ENCODE measurements at regions not wholly inside any gene's neighbourhood (a gene's known extent, or its start where the extent isn't known, plus 50 kb on each side); places are given as distances from the start of the nearest gene placed in this dataset.
"Not testable (repeated sequence)": the region's sequence is repeated elsewhere in the genome, so short reads cannot be mapped to it uniquely, and the experiment has no call there.

DNA sequence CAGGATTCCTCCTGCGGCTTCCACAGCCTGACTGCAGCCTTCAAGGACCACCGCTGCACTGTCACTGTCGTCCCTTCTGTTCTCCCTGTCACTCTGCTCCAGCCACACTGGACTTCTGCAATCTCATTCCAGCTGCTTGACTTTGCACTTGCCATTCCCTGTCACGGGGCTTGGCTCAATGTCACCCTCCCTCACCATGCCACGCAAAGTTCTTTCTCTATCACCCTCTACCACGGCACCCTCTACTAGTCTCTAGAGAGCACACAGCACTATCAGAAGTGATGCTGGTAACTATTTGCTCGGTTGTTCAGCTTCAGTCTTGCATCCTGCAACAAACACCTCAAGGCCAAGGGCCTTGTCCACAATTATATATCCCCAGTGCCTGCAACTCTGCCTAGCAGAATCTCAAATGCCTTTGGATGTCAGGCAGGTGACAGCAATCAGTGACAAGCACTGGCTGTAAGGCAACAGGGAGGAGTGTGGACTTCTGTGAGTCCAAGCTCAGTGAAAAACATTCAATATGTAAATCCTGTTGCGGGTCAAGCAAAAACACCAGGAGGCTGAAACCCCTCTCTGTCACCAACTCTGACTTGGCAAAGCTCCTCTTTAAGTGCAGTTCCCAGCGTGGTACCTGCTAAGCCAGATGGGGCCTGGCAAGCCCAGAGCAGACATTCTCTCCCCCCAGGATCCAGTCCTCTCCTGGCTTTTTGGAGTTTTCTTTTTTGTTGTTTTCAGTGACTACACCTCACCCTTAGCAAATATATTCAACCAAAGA lies 259.9 kb downstream of the FGFR2 start:
- no peak for DNase-seq

DNA sequence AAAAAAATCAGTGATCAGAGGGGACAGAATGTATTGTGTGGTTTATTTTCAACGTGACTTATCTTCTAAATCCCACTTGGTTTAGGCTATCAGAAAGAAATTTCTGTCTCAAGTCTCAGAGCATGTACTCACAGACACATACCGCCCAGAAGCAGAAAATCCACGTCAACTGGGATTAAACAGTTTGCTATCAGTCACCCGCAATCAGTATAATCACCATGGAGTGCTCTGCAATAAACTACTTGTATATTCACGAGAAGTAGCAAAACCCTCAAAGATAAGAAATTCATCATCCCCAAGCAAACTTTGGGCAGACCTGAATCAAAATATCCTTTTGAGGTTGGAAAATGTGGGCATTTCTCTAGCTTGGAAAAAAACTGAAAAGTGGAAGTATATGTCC lies 259.1 kb downstream of the FGFR2 start:
- no peak for DNase-seq

DNA sequence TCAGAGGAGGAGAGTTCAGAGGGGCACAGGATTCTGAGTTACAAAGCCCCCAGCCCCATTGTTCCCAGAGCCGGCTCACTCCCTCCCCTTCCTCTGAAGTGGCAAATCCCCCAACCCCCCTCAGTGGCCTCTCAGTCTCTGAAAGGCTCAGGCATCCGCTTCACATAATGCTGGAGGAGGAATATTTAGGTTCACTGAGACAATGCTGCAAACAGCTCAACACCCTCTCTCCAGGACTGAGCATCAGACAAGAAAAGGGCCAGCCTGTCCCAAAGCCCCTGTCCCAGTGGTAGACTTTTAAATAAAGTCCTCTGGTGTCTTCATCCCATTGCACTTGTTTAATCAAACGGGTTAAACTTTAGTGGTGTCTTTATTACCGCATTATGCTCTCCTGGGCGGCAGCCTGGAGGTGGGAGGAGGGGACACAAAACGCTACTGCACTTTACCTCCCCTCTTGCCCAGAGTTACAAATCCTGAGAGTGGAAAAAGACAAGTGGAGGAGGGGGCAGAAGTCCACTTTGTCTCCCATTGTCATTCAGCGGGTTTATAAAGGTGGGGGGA lies 257.9 kb downstream of the FGFR2 start:
- no peak for DNase-seq

DNA sequence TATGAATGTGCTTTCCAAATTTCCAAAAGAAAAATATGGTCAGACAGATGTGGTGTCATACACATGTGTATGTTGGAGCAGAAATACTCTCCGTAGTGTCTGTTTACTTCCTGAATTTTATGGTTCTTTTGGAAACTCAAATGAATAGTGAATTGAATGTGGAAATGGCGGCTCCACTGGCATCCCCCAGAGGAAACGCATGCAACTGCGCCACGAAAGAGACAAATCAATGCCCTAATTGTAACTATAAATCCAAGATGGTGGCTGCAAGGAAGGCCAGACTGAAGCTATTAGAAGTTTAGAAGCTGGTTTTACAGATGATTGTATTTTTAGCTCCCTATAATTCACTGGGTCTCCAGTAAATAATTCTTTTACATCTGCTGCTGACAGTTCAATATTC lies 246.7 kb downstream of the FGFR2 start:
- DNase-seq = no peak

DNA sequence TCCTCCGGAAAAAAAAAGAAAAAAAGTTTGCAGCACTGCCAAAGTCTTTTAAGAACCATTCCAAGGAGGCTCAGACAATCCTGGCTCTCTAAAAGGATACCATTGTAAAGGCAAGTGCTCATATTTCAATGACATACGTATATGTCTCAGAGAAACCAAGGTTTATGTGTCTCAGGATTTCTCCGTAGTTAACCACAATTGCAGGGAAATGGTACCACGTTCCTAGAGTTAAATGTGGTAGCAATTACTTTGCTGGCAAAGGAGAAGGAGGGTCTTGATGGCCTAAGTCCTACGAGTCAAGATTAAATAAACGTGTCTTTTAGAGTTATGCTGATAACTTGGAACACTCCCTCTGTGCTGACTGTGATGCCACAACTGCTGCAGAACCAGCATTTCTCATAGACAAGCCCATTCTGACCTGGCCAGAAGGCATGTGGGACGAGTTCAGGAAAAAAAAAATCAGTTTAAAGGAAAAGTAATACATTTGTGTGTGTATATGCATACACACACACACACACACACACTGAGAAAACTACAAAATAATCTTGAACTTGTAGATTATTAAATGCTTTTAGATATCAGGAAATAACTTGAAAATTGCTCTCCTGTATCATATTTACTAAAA lies 245.9 kb downstream of the FGFR2 start:
- DNase-seq = no peak

DNA sequence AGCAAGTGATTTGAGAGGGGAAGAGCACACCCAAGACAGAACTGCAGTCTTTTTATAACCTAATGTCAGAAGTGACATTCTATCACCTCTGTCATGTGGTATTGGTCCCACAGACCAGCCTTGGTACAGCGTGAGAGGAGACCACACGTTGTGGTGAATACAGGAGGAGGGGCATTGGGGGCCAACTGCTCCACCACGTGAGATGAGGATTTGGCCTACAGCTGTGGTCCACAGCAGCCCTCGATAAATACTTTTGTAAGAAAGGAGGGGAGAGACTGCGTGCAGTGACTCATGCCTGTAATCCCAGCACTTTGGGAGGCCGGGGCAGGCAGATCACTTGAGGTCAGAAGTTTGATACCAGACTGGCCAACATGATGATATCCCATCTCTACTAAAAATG lies 243.1 kb downstream of the FGFR2 start:
- no peak for DNase-seq

DNA sequence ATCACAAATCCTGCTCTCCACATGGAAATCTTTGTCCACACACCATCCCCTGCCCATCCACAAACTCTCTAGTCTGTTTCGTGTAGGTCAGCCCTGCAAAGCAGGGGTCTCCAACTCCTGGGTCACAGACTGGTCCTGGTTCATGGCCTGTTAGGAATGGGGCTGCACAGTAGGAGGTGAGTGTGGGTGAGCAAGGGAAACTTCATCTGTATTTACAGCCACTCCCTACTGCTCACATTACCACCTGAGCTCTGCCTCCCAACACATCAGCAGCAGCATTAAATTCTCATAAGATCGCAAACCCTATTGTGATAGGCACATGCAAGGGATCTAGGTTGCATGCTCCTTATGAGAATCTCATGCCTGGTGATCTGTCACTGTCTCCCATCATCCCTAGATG lies 242.1 kb downstream of the FGFR2 start:
- DNase-seq = no peak

DNA sequence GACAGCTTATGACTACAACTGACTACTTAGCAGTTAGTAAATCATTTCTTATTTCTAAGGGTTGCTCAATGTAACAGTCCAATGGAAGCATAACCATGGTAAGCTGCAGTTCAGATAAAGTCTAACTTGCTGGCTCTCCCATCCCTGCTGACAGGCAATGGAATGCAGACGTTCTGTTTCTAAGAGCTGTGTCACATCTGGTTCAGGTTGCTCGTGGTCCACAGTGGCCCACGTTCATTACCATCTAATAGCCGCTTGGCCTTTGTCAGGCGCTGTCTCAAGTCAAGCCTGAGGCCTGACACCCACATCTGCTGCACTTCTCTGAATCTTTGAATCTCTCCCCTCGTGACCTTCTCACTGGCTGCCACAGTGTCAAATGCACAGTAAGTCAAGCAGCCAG lies 240.8 kb downstream of the FGFR2 start:
- DNase-seq = no peak

DNA sequence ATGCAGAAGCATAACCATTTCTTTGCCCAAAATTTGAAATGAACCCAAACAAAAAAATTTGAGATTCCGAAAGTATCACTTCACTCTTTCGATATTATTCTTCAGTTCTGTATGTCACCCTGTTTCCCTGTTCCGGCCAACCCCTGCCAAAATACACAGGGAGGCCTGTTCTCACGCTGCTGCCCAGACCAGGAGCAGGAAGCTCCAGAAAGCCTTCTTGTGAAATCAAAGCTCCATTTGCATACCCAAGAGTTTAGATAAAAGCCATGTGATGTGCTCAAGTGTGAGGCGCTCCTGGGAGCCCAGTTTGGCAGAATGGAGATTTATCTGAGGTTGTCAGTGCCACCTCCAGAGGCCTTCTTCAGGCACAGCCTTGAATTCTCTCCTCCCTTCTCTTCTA lies 236.2 kb downstream of the FGFR2 start:
- DNase-seq = no peak

DNA sequence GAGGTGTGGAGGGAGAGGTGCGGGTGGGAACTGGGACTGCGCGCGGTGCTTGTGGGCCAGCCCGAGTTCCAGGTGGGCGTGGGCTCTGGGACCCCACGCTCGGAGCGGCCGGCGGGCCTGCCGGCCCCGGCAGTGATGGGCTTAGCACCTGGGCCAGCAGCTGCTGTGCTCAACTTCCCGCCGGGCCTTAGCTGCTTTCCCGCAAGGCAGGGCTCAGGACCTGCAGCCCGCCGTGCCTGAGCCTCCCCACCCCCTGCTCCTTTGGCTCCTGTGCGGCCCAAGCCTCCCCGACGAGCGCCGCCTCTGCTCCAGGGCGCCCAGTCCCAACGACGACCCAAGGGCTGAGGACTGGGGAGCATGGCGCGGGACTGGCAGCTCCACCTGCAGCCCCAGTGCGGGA lies 232.7 kb downstream of the FGFR2 start:
- DNase-seq = no peak

DNA sequence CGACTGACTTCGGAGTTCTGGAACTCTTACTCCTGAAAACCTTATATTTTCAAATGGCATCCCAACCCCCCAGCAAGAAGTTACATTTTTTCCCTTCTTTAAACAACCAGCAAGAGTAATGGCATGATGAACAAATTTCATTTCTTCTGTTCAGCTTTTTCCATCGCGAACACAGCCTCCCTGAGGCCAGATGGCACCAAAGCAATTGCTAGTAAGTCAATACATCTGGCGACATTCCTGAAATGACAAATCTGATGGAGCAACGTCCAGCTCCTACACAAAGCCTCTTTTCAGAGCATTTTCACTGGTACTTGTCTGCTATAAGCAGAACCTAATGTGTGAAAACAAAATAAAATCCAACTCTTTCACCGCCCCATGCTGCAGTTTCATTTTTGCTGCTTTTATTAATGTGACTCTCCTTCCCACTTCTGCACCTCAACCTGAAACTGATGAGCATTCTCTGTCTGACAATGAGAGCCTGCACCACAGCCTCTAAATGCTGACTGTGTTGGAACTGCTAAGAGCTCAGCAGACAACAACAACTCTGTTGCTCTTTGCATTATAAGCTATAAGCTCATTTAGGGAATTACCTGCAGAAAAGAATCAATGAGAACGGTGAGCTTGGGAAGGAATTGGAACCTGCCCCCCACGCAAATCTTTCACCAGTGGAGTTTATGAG lies 229.8 kb downstream of the FGFR2 start:
- DNase-seq = no peak

DNA sequence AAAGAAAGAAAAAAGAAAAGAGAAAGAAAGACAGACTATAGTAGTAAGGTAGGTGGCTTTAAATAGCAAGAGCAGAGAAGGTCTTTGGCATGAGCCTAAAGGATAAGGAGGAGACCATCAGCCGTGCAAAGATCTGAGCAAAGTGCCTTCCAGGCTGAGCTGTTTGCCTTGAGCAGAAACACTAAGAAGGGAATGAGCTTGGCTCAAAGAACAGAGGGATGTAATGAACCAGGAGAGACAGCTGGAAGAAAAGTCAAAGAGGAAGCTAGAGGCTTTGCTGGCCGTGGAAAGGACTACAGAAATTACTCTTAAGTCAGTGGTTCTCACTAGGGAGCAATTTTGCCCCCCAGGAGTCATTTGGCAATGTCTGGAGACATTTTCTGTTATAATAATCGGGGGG lies 228.6 kb downstream of the FGFR2 start:
- DNase-seq = no peak

DNA sequence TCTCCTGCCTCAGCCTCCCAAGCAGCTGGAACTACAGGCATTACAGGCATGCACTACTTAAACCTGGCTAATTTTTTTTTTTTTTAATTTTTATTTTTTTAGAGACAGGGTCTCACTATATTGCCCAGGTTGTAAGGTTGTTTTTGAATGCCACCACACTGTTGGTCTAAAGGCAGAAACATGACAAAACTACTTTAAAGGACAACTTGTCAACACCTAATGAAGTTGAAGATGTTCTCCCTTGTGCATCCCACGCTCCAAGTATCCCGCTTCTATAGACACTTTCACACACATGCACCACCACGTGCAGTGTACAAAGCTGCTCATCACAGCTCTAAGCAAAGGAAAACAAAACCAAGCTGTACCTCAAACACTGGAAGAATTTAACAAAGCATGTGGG lies 226.4 kb downstream of the FGFR2 start:
- no peak for DNase-seq

DNA sequence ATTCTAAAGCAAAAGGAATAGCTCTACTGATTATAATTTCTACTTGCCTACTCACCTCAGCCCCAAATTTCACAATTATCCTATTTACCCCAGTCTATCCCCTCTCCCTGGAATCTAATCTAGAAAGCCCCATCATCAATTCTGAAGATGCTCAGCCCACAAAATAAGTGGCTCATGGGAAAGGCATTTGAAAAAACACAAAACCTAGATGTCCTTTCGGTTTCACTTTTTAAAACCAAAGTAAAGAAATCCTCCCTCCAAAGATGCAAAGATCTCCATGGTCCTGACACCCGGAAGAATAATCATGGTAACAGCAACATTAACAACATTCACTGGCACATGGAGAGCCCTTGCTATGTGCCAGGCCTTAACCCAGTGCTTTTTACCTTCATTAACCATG lies 224.8 kb downstream of the FGFR2 start:
- DNase-seq = no peak

DNA sequence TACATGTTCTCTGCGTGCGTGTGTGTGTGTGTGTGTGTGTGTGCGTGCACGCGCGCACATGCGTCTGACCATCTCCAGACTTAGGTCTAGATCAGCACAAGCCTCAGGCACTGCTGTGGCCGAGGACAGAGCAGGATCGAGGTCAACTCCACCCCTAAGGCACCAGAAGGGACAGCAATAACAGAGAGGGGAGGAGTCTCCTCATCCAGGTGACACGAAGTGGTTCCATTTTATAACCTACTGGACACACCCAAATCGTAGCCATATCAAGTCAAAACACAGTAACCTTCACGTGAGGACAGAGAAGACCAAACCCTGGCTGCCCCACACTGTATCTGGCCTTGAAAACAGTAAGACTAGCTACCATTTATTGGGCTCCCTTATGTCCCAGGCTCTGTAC lies 224.1 kb downstream of the FGFR2 start:
- no peak for DNase-seq

DNA sequence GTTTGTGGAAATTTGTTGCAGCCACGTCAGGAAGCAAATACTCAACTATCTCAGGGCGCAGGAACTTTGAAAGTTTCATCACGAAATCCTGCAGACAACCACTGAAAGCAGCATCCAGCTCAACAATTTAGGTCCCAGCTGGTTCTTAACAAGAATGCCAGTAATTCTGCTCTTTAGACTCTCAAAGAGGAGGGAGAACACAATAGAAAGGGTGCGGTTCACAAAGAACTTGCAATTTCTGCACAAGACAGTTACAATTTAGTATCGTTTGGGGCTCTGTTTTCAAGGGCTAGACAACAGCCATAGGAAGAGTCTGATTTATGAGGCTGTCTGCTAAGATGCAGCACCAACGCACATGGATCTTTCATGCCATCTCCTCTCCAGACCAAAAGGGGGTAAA lies 223.1 kb downstream of the FGFR2 start:
- no peak for DNase-seq

DNA sequence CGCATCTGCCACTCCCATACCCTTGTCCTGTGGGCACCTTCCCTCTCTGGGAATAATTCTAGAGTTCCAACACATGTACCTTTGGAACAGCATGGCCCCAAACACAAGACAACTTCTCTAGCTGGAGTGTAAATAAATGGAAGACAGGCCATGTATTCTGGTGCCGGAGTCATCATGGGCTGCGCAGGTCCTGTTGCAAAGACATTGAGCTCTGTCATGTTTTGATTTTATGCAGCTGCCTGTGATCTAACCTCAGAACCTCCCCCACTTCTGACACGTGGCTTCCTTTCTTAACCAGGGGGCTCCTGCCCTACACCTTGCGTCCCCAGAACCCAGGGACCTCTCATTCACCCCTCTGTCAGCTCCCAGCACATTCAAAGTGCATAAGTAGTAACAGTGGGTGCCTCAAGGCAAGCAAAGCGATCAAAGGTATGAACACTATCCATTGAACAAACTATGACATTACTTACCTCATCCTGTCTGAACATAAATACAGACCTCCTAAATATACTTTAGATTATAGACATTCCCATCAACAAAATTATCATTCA lies 219.9 kb downstream of the FGFR2 start:
- no peak for DNase-seq

DNA sequence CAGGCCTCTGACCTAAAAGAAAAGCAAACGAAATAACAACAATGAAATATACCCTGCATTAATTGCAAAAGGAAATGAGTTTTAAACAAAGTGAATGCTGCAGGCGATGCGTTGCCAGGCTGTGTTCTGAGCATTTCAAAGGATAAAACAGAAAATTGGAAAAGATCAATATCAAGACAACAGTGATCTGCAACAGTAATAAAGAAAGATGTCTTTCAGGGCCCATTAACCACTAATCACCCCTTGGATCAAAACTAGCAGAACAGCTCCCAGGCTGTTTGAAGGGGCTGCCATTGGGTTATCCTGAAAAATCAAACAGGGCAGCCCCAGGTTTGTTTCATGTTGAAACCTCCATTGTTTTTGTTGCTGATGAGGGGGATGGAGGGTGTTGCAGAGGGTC lies 219.2 kb downstream of the FGFR2 start:
- DNase-seq = no peak

DNA sequence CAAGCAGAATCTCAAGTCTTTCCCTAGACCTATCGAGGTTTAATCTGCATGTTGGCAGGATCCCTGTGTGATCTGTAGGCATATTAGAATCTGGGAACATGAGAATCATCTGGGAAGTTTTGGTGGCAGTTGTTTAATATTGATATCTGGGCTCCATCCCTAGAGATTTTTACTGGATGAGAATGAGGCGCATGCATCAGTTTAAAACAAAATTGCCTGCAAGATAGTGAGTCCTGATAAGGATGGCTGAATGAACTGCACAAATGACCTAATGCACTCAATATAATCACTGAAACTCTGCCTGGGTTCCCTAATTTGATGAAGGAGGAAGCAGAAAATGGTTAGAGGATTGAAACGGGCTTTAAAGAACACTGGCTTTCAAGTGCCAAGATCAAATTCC lies 218.0 kb downstream of the FGFR2 start:
- DNase-seq = no peak

DNA sequence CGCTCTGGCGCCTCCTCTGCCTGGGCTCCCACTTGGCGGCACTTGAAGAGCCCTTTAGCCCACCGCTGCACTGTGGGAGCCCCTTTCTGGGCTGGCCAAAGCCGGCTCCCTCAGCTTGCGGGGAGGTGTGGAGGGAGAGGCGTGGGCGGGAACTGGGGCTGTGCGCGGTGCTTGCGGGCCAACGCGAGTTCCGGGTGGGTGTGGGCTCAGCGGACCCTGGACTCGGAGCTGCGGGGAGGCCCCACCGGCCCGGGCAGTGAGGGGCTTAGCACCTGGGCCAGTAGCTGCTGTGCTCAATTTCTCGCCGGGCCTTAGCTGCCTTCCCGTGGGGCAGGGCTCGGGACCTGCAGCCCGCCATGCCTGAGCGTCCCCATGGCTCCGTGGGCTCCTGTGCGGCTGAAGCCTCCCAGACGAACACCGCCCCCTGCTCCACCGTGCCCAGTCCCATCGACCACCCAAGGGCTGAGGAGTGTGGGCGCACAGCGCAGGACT lies 216.2 kb downstream of the FGFR2 start:
- not testable (repeated sequence) for DNase-seq

DNA sequence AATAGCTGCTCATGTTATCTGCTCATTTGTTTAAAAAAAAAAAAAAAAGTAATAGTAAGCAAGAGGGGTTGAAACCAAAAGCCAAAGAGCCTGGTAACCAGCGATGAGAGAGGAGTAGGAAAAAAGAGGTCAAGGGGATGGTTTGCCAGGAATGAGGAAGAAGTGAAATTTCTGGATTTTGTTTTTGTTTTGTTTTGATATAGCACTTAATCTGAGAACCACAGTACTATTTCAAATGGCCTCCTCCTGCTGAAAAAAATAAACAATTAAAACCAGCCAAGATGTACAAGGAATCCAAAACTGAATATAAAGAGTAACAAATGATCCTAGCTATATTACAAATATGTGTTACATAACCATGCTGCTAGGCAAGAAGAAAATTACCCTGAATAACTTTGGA lies 213.1 kb downstream of the FGFR2 start:
- DNase-seq = no peak

DNA sequence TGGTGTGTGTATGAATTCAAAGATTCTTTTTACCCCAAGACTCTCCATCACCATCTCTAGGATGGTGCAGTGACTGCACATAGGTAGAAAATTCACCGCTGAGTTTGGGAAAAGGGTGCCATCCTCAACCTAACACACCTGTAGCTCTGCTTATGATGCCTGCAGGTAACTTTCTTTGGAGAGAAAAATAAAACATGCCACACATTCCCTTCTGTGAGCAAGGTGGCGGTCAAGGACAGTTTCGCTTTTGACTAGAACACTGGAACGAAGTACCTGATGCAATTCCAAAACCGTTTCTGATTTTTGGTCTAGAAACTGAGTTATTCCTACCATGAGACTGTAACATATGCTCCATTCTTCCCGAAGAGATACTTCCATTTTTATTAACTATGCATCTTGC lies 205.6 kb downstream of the FGFR2 start:
- DNase-seq = no peak

DNA sequence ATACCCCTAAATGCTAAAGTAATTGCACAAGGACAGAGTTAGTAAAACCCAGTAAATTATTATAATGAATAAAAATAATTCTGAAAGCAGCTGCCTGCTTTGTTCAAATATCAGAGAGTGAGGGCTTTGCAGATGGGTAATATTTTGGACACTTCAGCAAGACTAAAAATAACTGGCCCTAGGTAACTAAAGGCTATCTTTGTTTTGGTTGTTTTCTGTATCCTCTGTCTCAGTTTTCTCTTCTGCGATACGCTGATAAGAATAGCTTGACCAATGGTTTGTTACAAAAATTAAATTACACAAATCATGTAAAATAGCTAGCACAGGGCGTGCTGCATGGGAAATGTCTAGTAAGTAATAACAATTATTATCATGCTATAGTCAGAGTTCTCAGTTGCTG lies 204.7 kb downstream of the FGFR2 start:
- no peak for DNase-seq
